HepG2 (cell line): ENCODE measurements at regions not wholly inside any gene's neighbourhood (a gene's known extent, or its start where the extent isn't known, plus 50 kb on each side); places are given as distances from the start of the nearest gene placed in this dataset.

Source experiments
- ATAC-seq: fragments of 200-7000 bp; cut with Tn5 transposase; 3 replicates; pipeline ENCODE4 v1.9.1; 2020; ENCODE audit warnings: mild to moderate bottlenecking, moderate library complexity
- BruUV-seq: library from RNA; stranded (reverse); fragments of 400-500 nt; replicated peaks from 2 replicates; lab custom pipeline; 2021; lab: Mats Ljungman, UMichigan
- CTCF ChIA-PET: fragments of 300-600 bp; formaldehyde crosslinking; extraction: SDS; loops from one replicate; lab custom pipeline; 2021; ENCODE audit warnings: low total read pairs, inconsistent platforms, low intra/inter-chr PET ratio; lab: Yijun Ruan, JAX
- POLR2A ChIA-PET: fragments of 350-600 bp; sonication (Branson Sonifier 250); formaldehyde crosslinking; loops from one replicate; lab custom pipeline; 2020; ENCODE audit warnings: antibody characterized with exemption, inconsistent platforms; lab: Yijun Ruan, JAX
- DNase-seq: peaks from one replicate; pipeline ENCODE4 v3.0.0-alpha.2; 2015; ENCODE audit warnings: low spot score
- FAIRE-seq: peaks from 3 replicates; lab custom pipeline; 2011; peaks lifted over from hg19 to GRCh38; lab: Jason Lieb, UNC
- H2AFZ ChIP-seq: one replicate; pipeline ENCODE4 v1.6.1; 2011; ENCODE audit warnings: low read length, inconsistent platforms
- H3K27ac ChIP-seq: fragments of 300-600 bp; 3 replicates; pipeline ENCODE4 v1.8.0; 2011; ENCODE audit warnings: mixed run types, mild to moderate bottlenecking, mixed read lengths, low read length, inconsistent platforms; ENCODE audit not compliant: insufficient read depth; ENCODE audit errors: extremely low read length
- H3K27me3 ChIP-seq, 2 experiments: fragments of 200-600 bp in 1 of 2; 2 replicates in 1 of 2; 3 replicates in 1 of 2; pipeline versions ENCODE4 v1.6.0 to v1.8.0; 2011; ENCODE audit warnings: low read length in 2 of 2, mild to moderate bottlenecking in 2 of 2, moderate library complexity in 2 of 2, inconsistent platforms in 1 of 2; ENCODE audit not compliant: insufficient read depth in 2 of 2, control insufficient read depth in 1 of 2
- H3K36me3 ChIP-seq, 2 experiments: fragments of 200-600 bp in 1 of 2; replicated peaks in 1 of 2; 2 replicates in 1 of 2; 3 replicates in 1 of 2; pipeline versions ENCODE4 v1.5.1 to v1.8.0; 2011; ENCODE audit warnings: low read length in 2 of 2, inconsistent platforms in 1 of 2; ENCODE audit not compliant: insufficient read depth in 2 of 2, control insufficient read depth in 1 of 2
- H3K4me1 ChIP-seq: 2 replicates; pipeline ENCODE4 v1.5.1; 2012; ENCODE audit warnings: low read length, inconsistent platforms; ENCODE audit not compliant: insufficient read depth
- H3K4me2 ChIP-seq: 2 replicates; pipeline ENCODE4 v1.6.0; 2011; ENCODE audit warnings: low read depth, low read length, inconsistent platforms
- H3K4me3 ChIP-seq, 3 experiments: fragments of 200-600 bp in 1 of 3; sonication (generic), shearing (Covaris generic) in 1 of 3; replicated peaks in 1 of 3; 2 replicates each; pipeline ENCODE4 v1.5.1; 2011 to 2016; ENCODE audit warnings: low read length in 3 of 3, inconsistent platforms in 2 of 3, low read depth in 2 of 3, mild to moderate bottlenecking in 2 of 3, control low read depth in 1 of 3, mixed read lengths in 1 of 3; ENCODE audit not compliant: insufficient read depth in 1 of 3
- H3K79me2 ChIP-seq: one replicate; pipeline ENCODE4 v1.6.1; 2011; ENCODE audit warnings: low read length, inconsistent platforms; ENCODE audit not compliant: insufficient read depth
- H3K9ac ChIP-seq: 2 replicates; pipeline ENCODE4 v1.6.0; 2011; ENCODE audit warnings: mild to moderate bottlenecking, low read depth, low read length, inconsistent platforms; ENCODE audit not compliant: insufficient read depth
- H3K9me3 ChIP-seq: 2 replicates; pipeline ENCODE4 v1.5.1; 2012; ENCODE audit warnings: mild to moderate bottlenecking, low read length
- H4K20me1 ChIP-seq: 2 replicates; pipeline ENCODE4 v1.6.0; 2011; ENCODE audit warnings: inconsistent platforms, mild to moderate bottlenecking, low read length, moderate library complexity; ENCODE audit not compliant: insufficient read depth
- BCL3 ChIP-seq: sonication (generic); formaldehyde crosslinking; IDR thresholded peaks from 2 replicates; pipeline ENCODE4 v1.5.1; 2020; ENCODE audit warnings: mild to moderate bottlenecking, missing genetic modification reagents, moderate library complexity
- CBX1 ChIP-seq: IDR thresholded peaks from one replicate; pipeline ENCODE4 v1.6.1; 2016; ENCODE audit warnings: antibody characterized with exemption, low read depth
- GATAD2A ChIP-seq: IDR thresholded peaks from 2 replicates; pipeline ENCODE4 v1.6.1; 2016
- IRX3 ChIP-seq: sonication (generic); formaldehyde crosslinking; IDR thresholded peaks from 2 replicates; pipeline ENCODE4 v1.8.1; 2023; ENCODE audit warnings: mild to moderate bottlenecking, low read depth, missing genetic modification reagents, borderline replicate concordance
- MYC ChIP-seq: sonication (generic); formaldehyde crosslinking; IDR thresholded peaks from 2 replicates; pipeline ENCODE4 v1.9.0; 2021; ENCODE audit warnings: missing genetic modification reagents, borderline replicate concordance
- POLR2G ChIP-seq: fragments of 200-400 bp; formaldehyde crosslinking; IDR thresholded peaks from 2 replicates; pipeline ENCODE4 v1.6.1; 2018; ENCODE audit warnings: mild to moderate bottlenecking, low read depth, low read length, moderate library complexity
- REXO4 ChIP-seq: sonication (generic); formaldehyde crosslinking; IDR thresholded peaks from 2 replicates; pipeline ENCODE4 v1.8.0; 2022; ENCODE audit warnings: missing genetic modification reagents, mild to moderate bottlenecking, borderline replicate concordance
- TBL1XR1 ChIP-seq: fragments of 150-350 bp; IDR thresholded peaks from 2 replicates; pipeline ENCODE4 v1.6.1; 2014; ENCODE audit warnings: borderline replicate concordance, low read length; ENCODE audit not compliant: partially characterized antibody
- TIGD3 ChIP-seq: sonication (generic); formaldehyde crosslinking; IDR thresholded peaks from 2 replicates; pipeline ENCODE4 v1.5.1; 2020; ENCODE audit warnings: mild to moderate bottlenecking, missing genetic modification reagents, borderline replicate concordance
- ZNF276 ChIP-seq: sonication (generic); formaldehyde crosslinking; IDR thresholded peaks from 2 replicates; pipeline ENCODE4 v1.4.0; 2020; ENCODE audit warnings: mild to moderate bottlenecking, low read depth, missing genetic modification reagents
- ZNF576 ChIP-seq: sonication (generic); formaldehyde crosslinking; IDR thresholded peaks from 2 replicates; pipeline ENCODE4 v1.4.0; 2020; ENCODE audit warnings: mild to moderate bottlenecking, missing genetic modification reagents
- ZNF577 ChIP-seq: sonication (generic); formaldehyde crosslinking; IDR thresholded peaks from 2 replicates; pipeline ENCODE4 v1.4.0; 2020; ENCODE audit warnings: mild to moderate bottlenecking, low read depth, missing genetic modification reagents, borderline replicate concordance
- ZNF607 ChIP-seq: sonication (generic); formaldehyde crosslinking; IDR thresholded peaks from 2 replicates; pipeline ENCODE4 v1.5.1; 2020; ENCODE audit warnings: missing genetic modification reagents, mild to moderate bottlenecking, borderline replicate concordance
- ZNF646 ChIP-seq: sonication (generic); formaldehyde crosslinking; IDR thresholded peaks from 2 replicates; pipeline ENCODE4 v1.9.0; 2021; ENCODE audit warnings: mild to moderate bottlenecking, missing genetic modification reagents
- WGBS: methylation state at CpG from one replicate; pipeline ENCODE4 v1.1.6; 2017; ENCODE audit warnings: low lambda C conversion rate; 5-methylcytosine and 5-hydroxymethylcytosine counted together
- in situ Hi-C: cut with HindIII; loops from 2 replicates; pipeline ENCODE4 v1.10.0; 2017; ENCODE audit warnings: low pct_unique_long_range_greater_than_20kb; ENCODE audit not compliant: extremely low pct_ligation_motif_present
- intact Hi-C: fragments of 100-400 bp; cut with micrococcal nuclease; formaldehyde crosslinking; loops from one replicate; pipeline ENCODE4 v1.10.0; 2022; ENCODE audit not compliant: unreplicated experiment

- Histone ChIP-seq H4K20me1 (no peaks in the 10 kb centered on the region), H3K4me2 (no peak overlapping the region), H3K9me3 (no peaks in the 10 kb centered on the region), H3K36me3 (no peaks in the 10 kb centered on the region), H2AFZ (no peak overlapping the region), H3K4me1 (peaks cover 26% of the 10 kb centered on the region), H3K27me3 (no peaks in the 10 kb centered on the region), H3K4me3 (no peak overlapping the region), H3K9ac (no peak overlapping the region), H3K79me2 (no peaks in the 10 kb centered on the region), H3K27ac (no peak overlapping the region)
- WGBS = 43% methylated on average over 2 of the region's 2 CpGs
- CTCF ChIA-PET = no interaction called here
- no peak for FAIRE-seq
- in situ Hi-C loops (no loop called here), intact Hi-C loops (no loop called here)
- DNase-seq = no peak
- ATAC-seq = no peak
- POLR2A ChIA-PET = no interaction called here
- no TSS peak for BruUV-seq
- TF ChIP-seq IRX3 (CRISPR knock-in tag) = no peak
- no peak for TF ChIP-seq GATAD2A (CRISPR knock-in tag)
- no peak for TF ChIP-seq MYC
- TF ChIP-seq TBL1XR1 = no peak
- no peak for TF ChIP-seq CBX1
- TF ChIP-seq TIGD3 (CRISPR knock-in tag) = no peak
- no peak for TF ChIP-seq REXO4 (CRISPR knock-in tag)
- TF ChIP-seq ZNF607 (CRISPR knock-in tag) = no peak
- TF ChIP-seq ZNF276 (CRISPR knock-in tag) = no peak
- TF ChIP-seq POLR2G = no peak
- TF ChIP-seq ZNF577 = no peak
- no peak for TF ChIP-seq ZNF646 (CRISPR knock-in tag)
- TF ChIP-seq ZNF576 (CRISPR knock-in tag) = no peak
- TF ChIP-seq BCL3 = no peak
Observed at GRCh38 chr7:22675917-22676343, 51.1 kb upstream of the IL6 start.
